Prostate gland (tissue), 2 donors: ENCODE measurements at regions not wholly inside any gene's neighbourhood (a gene's known extent, or its start where the extent isn't known, plus 50 kb on each side); places are given as distances from the start of the nearest gene placed in this dataset.

Source experiments
- DNase-seq: peaks from one replicate; pipeline ENCODE4 v3.0.0-alpha.2; 2019; ENCODE audit warnings: low spot score
- H3K27ac ChIP-seq, 2 donors: fragments of 200-600 bp; sonication (generic); 2 replicates each; pipeline ENCODE4 v1.5.1; 2017 to 2019
- H3K27me3 ChIP-seq: fragments of 200-600 bp; sonication (generic); replicated peaks from 2 replicates; pipeline ENCODE4 v1.5.1; 2019; ENCODE audit not compliant: insufficient read depth
- H3K36me3 ChIP-seq, 2 donors: fragments of 200-600 bp; sonication (generic); 1 replicate in 1 of 2; 2 replicates in 1 of 2; pipeline versions ENCODE4 v1.5.1 to v1.8.1; 2017 to 2019
- H3K4me1 ChIP-seq: fragments of 200-600 bp; sonication (generic); replicated peaks from 2 replicates; pipeline ENCODE4 v1.5.1; 2019
- H3K4me3 ChIP-seq, 2 donors: fragments of 200-600 bp; sonication (generic); 2 replicates each; pipeline ENCODE4 v1.5.1; 2017 to 2019
- H3K9me3 ChIP-seq: fragments of 200-600 bp; sonication (generic); 2 replicates; pipeline ENCODE4 v1.5.1; 2017
- POLR2A ChIP-seq: fragments of 450-650 bp; IDR thresholded peaks from one replicate; pipeline ENCODE4 v1.6.1; 2016; ENCODE audit warnings: antibody characterized with exemption, mild to moderate bottlenecking
- POLR2AphosphoS5 ChIP-seq: sonication (generic); formaldehyde crosslinking; IDR thresholded peaks from one replicate; pipeline ENCODE4 v1.6.1; 2017; ENCODE audit warnings: antibody characterized with exemption
- WGBS: methylation state at CpG from one replicate; pipeline ENCODE4 v1.1.5; 2018; 5-methylcytosine and 5-hydroxymethylcytosine counted together
- intact Hi-C: fragments of 100-400 bp; cut with DNase I; formaldehyde crosslinking; loops from one replicate; pipeline ENCODE4 v1.14.2; 2022
- TF ChIP-seq, protein P1 (sequence below), 4 experiments: fragments of 200-600 bp in 2 of 4; fragments of 450-650 bp in 2 of 4; sonication (generic) in 2 of 4; IDR thresholded peaks; 1 replicate in 3 of 4; 2 replicates in 1 of 4; pipeline ENCODE4 v1.5.1; 2016 to 2019; ENCODE audit warnings: antibody characterized with exemption in 4 of 4, mild to moderate bottlenecking in 2 of 4, moderate library complexity in 2 of 4

- no peaks in the 10 kb centered on the region for H3K4me1 ChIP-seq
- H3K27ac ChIP-seq, result no peak overlapping the region
- 86% methylated on average over 3 of the region's 3 CpGs for WGBS
- H3K36me3 ChIP-seq, result no peaks in the 10 kb centered on the region
- DNase-seq, result no peak
- no peaks in the 10 kb centered on the region for H3K27me3 ChIP-seq
- TF ChIP-seq POLR2AphosphoS5 (no peak), POLR2A (no peak)
- TF ChIP-seq, protein P1, sequence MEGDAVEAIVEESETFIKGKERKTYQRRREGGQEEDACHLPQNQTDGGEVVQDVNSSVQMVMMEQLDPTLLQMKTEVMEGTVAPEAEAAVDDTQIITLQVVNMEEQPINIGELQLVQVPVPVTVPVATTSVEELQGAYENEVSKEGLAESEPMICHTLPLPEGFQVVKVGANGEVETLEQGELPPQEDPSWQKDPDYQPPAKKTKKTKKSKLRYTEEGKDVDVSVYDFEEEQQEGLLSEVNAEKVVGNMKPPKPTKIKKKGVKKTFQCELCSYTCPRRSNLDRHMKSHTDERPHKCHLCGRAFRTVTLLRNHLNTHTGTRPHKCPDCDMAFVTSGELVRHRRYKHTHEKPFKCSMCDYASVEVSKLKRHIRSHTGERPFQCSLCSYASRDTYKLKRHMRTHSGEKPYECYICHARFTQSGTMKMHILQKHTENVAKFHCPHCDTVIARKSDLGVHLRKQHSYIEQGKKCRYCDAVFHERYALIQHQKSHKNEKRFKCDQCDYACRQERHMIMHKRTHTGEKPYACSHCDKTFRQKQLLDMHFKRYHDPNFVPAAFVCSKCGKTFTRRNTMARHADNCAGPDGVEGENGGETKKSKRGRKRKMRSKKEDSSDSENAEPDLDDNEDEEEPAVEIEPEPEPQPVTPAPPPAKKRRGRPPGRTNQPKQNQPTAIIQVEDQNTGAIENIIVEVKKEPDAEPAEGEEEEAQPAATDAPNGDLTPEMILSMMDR (IDR thresholded peaks at IDR 0.05), result no peak
- intact Hi-C loops, result no loop called here
- no peaks in the 10 kb centered on the region for H3K9me3 ChIP-seq
- H3K4me3 ChIP-seq, result no peak overlapping the region
Measured at GRCh38 chr7:20554072-20554471, 61.4 kb upstream of the ABCB5 start.

DNA sequence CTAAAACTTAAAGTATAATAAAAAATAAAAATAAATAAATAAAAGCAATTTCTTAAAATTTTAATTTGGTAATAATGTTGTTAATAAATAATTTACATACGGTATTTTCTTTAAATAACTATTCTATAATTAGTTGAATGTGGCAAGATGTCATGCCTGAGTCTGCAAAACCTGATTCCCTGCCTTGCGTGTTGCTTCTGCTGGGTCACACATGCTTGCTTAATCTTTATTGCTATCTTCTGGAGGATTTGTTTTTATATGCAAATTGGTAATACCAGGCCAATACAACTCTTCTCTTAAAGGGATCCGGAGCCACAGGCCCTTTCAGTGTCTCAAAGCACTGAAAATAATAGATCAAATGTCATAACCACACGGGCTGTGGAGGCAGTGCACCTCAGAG is 59.4 kb upstream of the ABCB5 start:
- H3K9me3 ChIP-seq, result no peaks in the 10 kb centered on the region
- H3K27me3 ChIP-seq, result no peaks in the 10 kb centered on the region
- no peak overlapping the region for H3K4me3 ChIP-seq
- H3K27ac ChIP-seq, result no peak overlapping the region
- H3K4me1 ChIP-seq, result no peaks in the 10 kb centered on the region
- no peaks in the 10 kb centered on the region for H3K36me3 ChIP-seq
- WGBS, result 55% methylated on average over 4 of the region's 4 CpGs
- intact Hi-C loops, result no loop called here
- TF ChIP-seq POLR2A (no peak), POLR2AphosphoS5 (no peak)
- TF ChIP-seq, protein P1 (IDR thresholded peaks at IDR 0.05), result no peak
- no peak for DNase-seq

GRCh38 chr7:20557116-20557515 is 58.4 kb upstream of the ABCB5 start:
- no peaks in the 10 kb centered on the region for H3K9me3 ChIP-seq
- intact Hi-C loops, result no loop called here
- H3K27ac ChIP-seq, result no peak overlapping the region
- H3K4me1 ChIP-seq, result no peaks in the 10 kb centered on the region
- TF ChIP-seq POLR2A (no peak), POLR2AphosphoS5 (no peak)
- TF ChIP-seq, protein P1 (IDR thresholded peaks at IDR 0.05), result no peak
- H3K27me3 ChIP-seq, result no peaks in the 10 kb centered on the region
- no peaks in the 10 kb centered on the region for H3K36me3 ChIP-seq
- no peak overlapping the region for H3K4me3 ChIP-seq
- WGBS, result 100% methylated on average over 1 of the region's 1 CpG
- no peak for DNase-seq

- H3K4me1 ChIP-seq, result no peaks in the 10 kb centered on the region
- TF ChIP-seq POLR2A (no peak), POLR2AphosphoS5 (no peak)
- TF ChIP-seq, protein P1 (IDR thresholded peaks at IDR 0.05), result no peak
- no peaks in the 10 kb centered on the region for H3K36me3 ChIP-seq
- DNase-seq, result no peak
- no peaks in the 10 kb centered on the region for H3K27me3 ChIP-seq
- intact Hi-C loops, result no loop called here
- 83% methylated on average over 22 of the region's 22 CpGs for WGBS
- no peaks in the 10 kb centered on the region for H3K9me3 ChIP-seq
- no peak overlapping the region for H3K4me3 ChIP-seq
- H3K27ac ChIP-seq, result no peak overlapping the region
Measured at GRCh38 chr7:20558963-20559716, 56.3 kb upstream of the ABCB5 start.

DNA sequence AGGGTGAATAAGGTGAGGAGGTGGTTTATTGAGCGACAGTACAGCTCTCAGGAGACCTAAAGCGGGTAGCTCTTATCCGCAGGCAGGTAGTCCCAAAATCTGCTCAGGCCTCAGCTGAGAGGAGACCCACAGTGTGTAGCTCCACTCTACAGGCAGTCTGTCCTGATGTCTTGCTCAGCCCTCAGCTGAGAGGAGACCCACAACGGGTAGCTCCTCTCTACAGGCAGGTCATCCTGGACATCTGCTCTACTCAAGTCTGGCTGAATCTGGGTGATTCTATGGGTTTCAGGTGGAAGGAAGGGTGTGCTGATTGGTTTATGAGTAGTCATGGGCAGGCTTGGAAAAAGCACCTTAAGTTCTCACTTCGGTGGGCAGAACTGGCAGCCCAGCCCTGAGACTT is 55.6 kb upstream of the ABCB5 start:
- 95% methylated on average over 5 of the region's 5 CpGs for WGBS

More for the DNA sequence above, 55.6 kb upstream of the ABCB5 start:
- Histone ChIP-seq H3K9me3 (no peaks in the 10 kb centered on the region), H3K4me3 (no peak overlapping the region), H3K27me3 (no peaks in the 10 kb centered on the region), H3K36me3 (no peaks in the 10 kb centered on the region), H3K27ac (no peak overlapping the region), H3K4me1 (no peaks in the 10 kb centered on the region)
- intact Hi-C loops, result no loop called here
- no peak for TF ChIP-seq POLR2AphosphoS5
- no peak for TF ChIP-seq POLR2A
- TF ChIP-seq, protein P1 (IDR thresholded peaks at IDR 0.05), result no peak
- DNase-seq, result no peak
